ENCODE measurements at regions not wholly inside any gene's neighbourhood (a gene's known extent, or its start where the extent isn't known, plus 50 kb on each side); places are given as distances from the start of the nearest gene placed in this dataset.

GRCh38 chrX:126733874-126734273, 85.7 kb upstream of the PRR32 start:
- Mint-ChIP-seq H3K27me3 (ENCODE audit: low read depth) (no peaks in the 10 kb centered on the region), H3K4me3 (no peak overlapping the region), H3K36me3 (ENCODE audit: insufficient read depth in 1 of 3, low read depth in 3 of 3) (no peaks in the 10 kb centered on the region), H3K4me1 (no peaks in the 10 kb centered on the region), H3K9me3 (peaks cover 4 to 32% of the 10 kb centered on the region in 2 experiments), H3K27ac (no peak overlapping the region)
- no peak overlapping the region for H3K18ac ChIP-seq (ENCODE audit: insufficient read length, low read depth, low read length)
- H2BK20ac ChIP-seq (ENCODE audit: low read depth, low read length, poor library complexity, severe bottlenecking): no peak overlapping the region
- no peaks in the 10 kb centered on the region for H4K20me1 ChIP-seq (ENCODE audit: control insufficient read depth, insufficient read depth, insufficient read length)
- H3K79me2 ChIP-seq (ENCODE audit: insufficient read depth, low read length): no peaks in the 10 kb centered on the region
- no peak overlapping the region for H4K91ac ChIP-seq (ENCODE audit: insufficient read length, low read depth, low read length)
- no peak overlapping the region for H2BK12ac ChIP-seq (ENCODE audit: insufficient read length, low read depth, low read length)
- no peak overlapping the region for H3K4me2 ChIP-seq (ENCODE audit: insufficient read depth, insufficient read length, low read length)
- no peak overlapping the region for H3K14ac ChIP-seq (ENCODE audit: insufficient read depth, low read length)
- no peak overlapping the region for H2BK15ac ChIP-seq (ENCODE audit: low read depth, low read length)
- H4K8ac ChIP-seq (replicated peaks; ENCODE audit: insufficient read length, low read depth, low read length): no peak overlapping the region
- no peak for DNase-seq
- H3K79me1 ChIP-seq (ENCODE audit: insufficient read depth, low read depth, low read length, poor library complexity, severe bottlenecking): no peaks in the 10 kb centered on the region
- no peaks in the 10 kb centered on the region for H3K4me1 ChIP-seq (ENCODE audit: insufficient read depth, low read length)
- no peak overlapping the region for H3K56ac ChIP-seq (ENCODE audit: insufficient read length, low read depth, low read length)
- WGBS (ENCODE audit: extremely low coverage, insufficient read length, low lambda C conversion rate): no CpG with 5 or more reads among the region's 2 CpGs
- H2AFZ ChIP-seq (ENCODE audit: low read length): no peak overlapping the region
- no peak overlapping the region for H2BK120ac ChIP-seq (ENCODE audit: low read depth, low read length, poor library complexity, severe bottlenecking)
- H3T11ph ChIP-seq (ENCODE audit: low read length): no peak overlapping the region
- no peak overlapping the region for H3K9ac ChIP-seq (ENCODE audit: extremely low read depth, insufficient read length, low read length)
- H3K4ac ChIP-seq (ENCODE audit: low read depth, low read length): no peak overlapping the region
- H2BK5ac ChIP-seq (ENCODE audit: insufficient read length, low read length): no peak overlapping the region
- H2AK5ac ChIP-seq (ENCODE audit: insufficient read length, low read length): no peak overlapping the region
- H4K5ac ChIP-seq (ENCODE audit: insufficient read length, low read depth, low read length): no peak overlapping the region
- H3K23ac ChIP-seq (ENCODE audit: insufficient read length, low read depth, low read length): no peak overlapping the region
- H3K23me2 ChIP-seq (ENCODE audit: insufficient read length, low read depth, low read length, poor library complexity, severe bottlenecking): no peaks in the 10 kb centered on the region
- no peak for TF ChIP-seq CTCF (conservative IDR thresholded peaks at IDR 0.05)
- no peak overlapping the region for H3K27ac ChIP-seq (ENCODE audit: insufficient read length, low read depth, low read length)
- no peaks in the 10 kb centered on the region for H3K9me3 ChIP-seq (ENCODE audit: control insufficient read depth, low read depth, low read length)
- H3K27me3 ChIP-seq (ENCODE audit: insufficient read depth, low read length): no peaks in the 10 kb centered on the region

All from H9 (cell line).